A673 (cell line): ENCODE measurements at regions not wholly inside any gene's neighbourhood (a gene's known extent, or its start where the extent isn't known, plus 50 kb on each side); places are given as distances from the start of the nearest gene placed in this dataset.

Experiments used
- CTCF ChIP-seq: fragments of 300-800, 200-600 bp; sonication (generic); conservative IDR thresholded peaks from 2 replicates; pipeline ENCODE4 v1.5.1; 2017; ENCODE audit warnings: low read depth, mild to moderate bottlenecking, antibody characterized with exemption, low read length, moderate library complexity, mixed read lengths
- EZH2 ChIP-seq: fragments of 200-600 bp; sonication (generic); IDR thresholded peaks from 2 replicates; pipeline ENCODE4 v1.6.1; 2017; ENCODE audit warnings: borderline replicate concordance, low read depth, mild to moderate bottlenecking, mixed read lengths, antibody characterized with exemption, low read length; ENCODE audit not compliant: poor library complexity, severe bottlenecking

- TF ChIP-seq CTCF (no peak), EZH2 (no peak)
Measured at GRCh38 chr1:191414981-191415640, 743.2 kb upstream of the RGS18 start.
